ENCODE measurements at regions not wholly inside any gene's neighbourhood (a gene's known extent, or its start where the extent isn't known, plus 50 kb on each side); places are given as distances from the start of the nearest gene placed in this dataset.

DNA sequence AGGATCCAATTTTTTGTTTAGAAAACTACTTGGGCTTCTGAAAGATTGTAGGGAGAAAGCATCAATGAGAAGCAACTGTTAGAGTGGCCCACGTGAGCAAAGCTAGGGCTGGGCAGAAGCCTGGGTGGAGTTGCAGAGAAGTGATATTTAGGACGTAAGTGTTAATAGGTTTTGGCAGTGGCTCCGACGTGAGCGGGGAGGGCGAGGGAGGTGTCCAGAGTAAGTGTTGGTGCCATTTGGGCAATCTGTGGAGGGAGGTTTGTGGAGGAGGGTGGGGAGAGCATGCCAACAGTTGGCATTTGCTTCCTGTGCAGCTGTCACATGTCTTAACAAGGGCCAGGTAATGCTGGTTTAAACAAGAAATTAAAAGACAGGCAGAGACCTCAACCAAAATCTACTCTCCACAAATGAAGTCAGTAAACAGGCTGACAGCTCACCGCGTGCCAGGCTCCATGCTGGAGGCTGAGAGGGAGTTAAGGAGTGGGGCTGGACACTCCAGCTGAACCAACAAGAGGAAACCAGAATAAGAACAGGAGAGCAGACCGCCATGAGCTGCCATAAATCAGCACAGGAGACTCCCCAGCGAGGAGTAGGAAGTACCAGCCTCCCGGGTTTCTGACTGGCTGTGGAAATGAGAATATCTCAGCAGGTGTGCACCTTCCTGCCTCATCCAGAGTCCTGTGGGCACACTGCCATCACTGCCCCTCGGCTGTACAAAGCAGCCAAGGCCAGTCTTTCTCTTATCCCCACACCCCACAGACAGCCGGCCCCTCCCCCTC is 232.6 kb downstream of the ABHD5 start:
- H3K27me3 ChIP-seq = peaks cover 7 to 50% of the 10 kb centered on the region in 2 donors
- TF ChIP-seq, protein P1, sequence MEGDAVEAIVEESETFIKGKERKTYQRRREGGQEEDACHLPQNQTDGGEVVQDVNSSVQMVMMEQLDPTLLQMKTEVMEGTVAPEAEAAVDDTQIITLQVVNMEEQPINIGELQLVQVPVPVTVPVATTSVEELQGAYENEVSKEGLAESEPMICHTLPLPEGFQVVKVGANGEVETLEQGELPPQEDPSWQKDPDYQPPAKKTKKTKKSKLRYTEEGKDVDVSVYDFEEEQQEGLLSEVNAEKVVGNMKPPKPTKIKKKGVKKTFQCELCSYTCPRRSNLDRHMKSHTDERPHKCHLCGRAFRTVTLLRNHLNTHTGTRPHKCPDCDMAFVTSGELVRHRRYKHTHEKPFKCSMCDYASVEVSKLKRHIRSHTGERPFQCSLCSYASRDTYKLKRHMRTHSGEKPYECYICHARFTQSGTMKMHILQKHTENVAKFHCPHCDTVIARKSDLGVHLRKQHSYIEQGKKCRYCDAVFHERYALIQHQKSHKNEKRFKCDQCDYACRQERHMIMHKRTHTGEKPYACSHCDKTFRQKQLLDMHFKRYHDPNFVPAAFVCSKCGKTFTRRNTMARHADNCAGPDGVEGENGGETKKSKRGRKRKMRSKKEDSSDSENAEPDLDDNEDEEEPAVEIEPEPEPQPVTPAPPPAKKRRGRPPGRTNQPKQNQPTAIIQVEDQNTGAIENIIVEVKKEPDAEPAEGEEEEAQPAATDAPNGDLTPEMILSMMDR (IDR thresholded peaks at IDR 0.05) = no peak
- ATAC-seq (peak; percentile 78), DNase-seq (no peak)
- no peak overlapping the region for H3K27ac ChIP-seq
- peaks cover 0 to 2% of the 10 kb centered on the region in 2 donors for H3K4me1 ChIP-seq
- H3K9me3 ChIP-seq = no peaks in the 10 kb centered on the region
- intact Hi-C loops (cut with DNase I) = no loop called here
- H3K36me3 ChIP-seq = no peaks in the 10 kb centered on the region
- H3K4me3 ChIP-seq = no peak overlapping the region

DNA sequence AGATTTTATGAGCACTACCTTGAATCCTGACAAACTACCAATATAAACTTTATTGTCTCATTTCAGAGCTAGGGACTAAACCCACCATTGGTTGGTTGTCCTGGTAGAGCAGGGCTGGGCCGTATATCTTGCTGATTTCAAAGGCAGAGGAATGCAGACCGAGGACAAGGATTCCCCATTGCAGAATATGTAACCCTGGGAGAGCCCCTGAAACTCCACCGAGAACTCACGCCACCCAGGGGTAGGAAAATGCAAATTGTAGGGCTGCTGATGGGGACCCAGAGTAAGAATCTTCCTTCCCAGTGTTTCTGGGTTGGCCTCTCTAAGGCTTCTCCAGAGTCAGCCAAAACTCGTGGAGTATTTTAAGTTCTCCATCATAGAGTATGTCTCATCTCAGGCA is 235.3 kb downstream of the ABHD5 start:
- TF ChIP-seq, protein P1 (IDR thresholded peaks at IDR 0.05) = no peak
- Histone ChIP-seq H3K36me3 (no peaks in the 10 kb centered on the region), H3K4me1 (no peaks in the 10 kb centered on the region), H3K4me3 (no peak overlapping the region), H3K27ac (no peak overlapping the region), H3K9me3 (no peaks in the 10 kb centered on the region), H3K27me3 (peaks cover 7 to 44% of the 10 kb centered on the region in 2 donors)
- no peak for DNase-seq
- no peak for ATAC-seq
- intact Hi-C loops (cut with DNase I) = no loop called here

DNA sequence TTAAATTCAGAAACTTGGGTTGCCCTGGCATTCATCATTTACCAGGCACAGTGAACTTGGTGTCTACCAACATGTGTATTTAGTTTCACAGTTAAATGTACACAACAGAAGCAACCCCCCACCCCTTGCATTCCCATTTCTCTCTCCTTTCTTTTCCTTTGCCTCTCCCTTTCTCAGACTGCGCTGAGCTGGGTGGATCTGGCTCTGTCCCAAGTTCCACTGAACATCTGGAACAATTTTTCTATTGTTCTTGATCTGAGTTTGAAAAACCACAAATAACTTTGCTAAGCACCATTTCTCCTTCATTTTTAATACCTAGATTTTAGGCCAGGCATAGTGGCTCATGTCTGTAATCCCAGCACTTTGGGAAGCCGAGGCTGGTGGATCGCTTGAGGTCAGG is 242.2 kb downstream of the ABHD5 start:
- TF ChIP-seq, protein P1 (IDR thresholded peaks at IDR 0.05) = no peak
- peaks cover 0 to 3% of the 10 kb centered on the region in 2 donors for H3K9me3 ChIP-seq
- H3K27me3 ChIP-seq = peaks cover 0 to 4% of the 10 kb centered on the region in 2 donors
- H3K36me3 ChIP-seq = no peaks in the 10 kb centered on the region
- no peak overlapping the region for H3K27ac ChIP-seq
- no peak for ATAC-seq
- no peak for DNase-seq
- intact Hi-C loops (cut with DNase I) = no loop called here
- H3K4me3 ChIP-seq = no peak overlapping the region
- no peaks in the 10 kb centered on the region for H3K4me1 ChIP-seq

DNA sequence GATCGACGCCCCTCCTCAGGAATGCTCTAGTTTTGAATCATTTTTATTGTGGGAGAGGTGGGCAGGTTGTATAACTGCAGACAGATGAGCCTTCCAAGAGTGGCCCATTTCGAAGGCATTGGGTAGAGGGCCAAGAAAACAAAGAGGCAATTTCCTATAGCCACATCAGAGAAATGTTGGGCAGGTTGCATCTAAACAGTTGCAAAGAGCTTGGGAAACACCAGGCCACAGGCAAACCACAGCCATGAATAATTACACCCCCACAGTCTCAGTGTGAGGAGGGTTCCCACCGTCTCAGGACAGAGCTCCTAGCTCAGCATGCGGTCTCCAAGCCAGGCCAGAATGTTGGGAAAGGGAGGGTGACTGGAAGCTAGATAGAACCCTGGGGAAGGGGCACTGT is 257.3 kb downstream of the ABHD5 start:
- TF ChIP-seq, protein P1 (IDR thresholded peaks at IDR 0.05) = no peak
- Histone ChIP-seq H3K27me3 (peaks cover 0 to 30% of the 10 kb centered on the region in 2 donors), H3K4me1 (no peaks in the 10 kb centered on the region), H3K36me3 (no peaks in the 10 kb centered on the region), H3K27ac (no peak overlapping the region), H3K9me3 (no peaks in the 10 kb centered on the region), H3K4me3 (no peak overlapping the region)
- DNase-seq = no peak
- intact Hi-C loops (cut with DNase I) = no loop called here
- ATAC-seq = no peak

DNA sequence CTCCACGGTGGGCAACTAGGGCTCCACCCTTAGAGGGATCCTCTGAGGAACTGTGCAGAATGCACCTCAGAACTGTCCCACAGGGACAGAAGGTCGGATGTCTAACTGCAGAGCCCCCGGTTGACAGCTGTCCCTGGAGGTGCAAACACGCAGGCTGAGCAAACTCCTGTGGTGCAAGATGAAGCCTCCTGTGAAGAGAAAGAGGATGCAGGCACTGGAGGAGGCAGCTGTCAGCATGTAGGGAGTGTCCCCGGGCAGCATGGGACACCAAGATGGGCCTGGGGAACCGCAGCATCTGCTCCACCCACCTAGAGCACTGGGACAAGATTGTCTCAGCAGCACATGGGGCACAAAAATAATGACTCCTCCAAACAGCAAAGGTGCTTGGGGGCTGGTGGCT is 258.9 kb downstream of the ABHD5 start:
- TF ChIP-seq, protein P1 (IDR thresholded peaks at IDR 0.05) = no peak
- Histone ChIP-seq H3K9me3 (no peaks in the 10 kb centered on the region), H3K27me3 (peaks cover 0 to 30% of the 10 kb centered on the region in 2 donors), H3K4me1 (no peaks in the 10 kb centered on the region), H3K36me3 (no peaks in the 10 kb centered on the region), H3K27ac (no peak overlapping the region), H3K4me3 (no peak overlapping the region)
- no peak for DNase-seq
- ATAC-seq = no peak
- intact Hi-C loops (cut with DNase I) = no loop called here
